Left lung (tissue), 4 donors: ENCODE measurements at regions not wholly inside any gene's neighbourhood (a gene's known extent, or its start where the extent isn't known, plus 50 kb on each side); places are given as distances from the start of the nearest gene placed in this dataset.

ENCODE experiments used
- ATAC-seq: fragments of 200-7000 bp; cut with Tn5 transposase; one replicate; pipeline ENCODE4 v1.9.1; 2020; ENCODE audit warnings: moderate library complexity
- DNase-seq, 4 donors: peaks; one replicate each; pipeline ENCODE4 v3.0.0-alpha.2; 2013 to 2020
- H3K27ac ChIP-seq, 2 donors: fragments of 200-600 bp; sonication (generic) in 1 of 2; one replicate each; pipeline versions ENCODE4 v1.5.0 to v1.8.0; 2020 to 2021
- H3K27me3 ChIP-seq, 2 donors: fragments of 200-600 bp; sonication (generic) in 1 of 2; one replicate each; pipeline versions ENCODE4 v1.5.0 to v1.8.0; 2020 to 2021
- H3K36me3 ChIP-seq, 2 donors: fragments of 200-600 bp; sonication (generic) in 1 of 2; one replicate each; pipeline versions ENCODE4 v1.5.0 to v1.8.0; 2020 to 2021
- H3K4me1 ChIP-seq, 2 donors: fragments of 200-600 bp; one replicate each; pipeline ENCODE4 v1.8.0; 2021
- H3K4me3 ChIP-seq, 2 donors: fragments of 200-600 bp; sonication (generic) in 1 of 2; one replicate each; pipeline versions ENCODE4 v1.5.0 to v1.8.0; 2020 to 2021; ENCODE audit warnings: mild to moderate bottlenecking in 1 of 2
- H3K9me3 ChIP-seq, 2 donors: fragments of 200-600 bp; sonication (generic) in 1 of 2; one replicate each; pipeline versions ENCODE4 v1.5.0 to v1.8.0; 2020 to 2021
- intact Hi-C, 2 donors: fragments of 100-400 bp; cut with DNase I; formaldehyde crosslinking; loops; one replicate each; pipeline versions ENCODE4 v1.11.2 to v1.14.2; 2022
- TF ChIP-seq, protein P1 (sequence below), 2 donors: fragments of 200-600 bp; sonication (generic) in 1 of 2; IDR thresholded peaks; one replicate each; pipeline versions ENCODE4 v1.5.0 to v1.8.0; 2021; ENCODE audit warnings: antibody characterized with exemption in 2 of 2
- donor health status: DM: no; HTN: yes; CAD: no.
- donor health status: DM: no; HTN: no; CAD: no.

DNA sequence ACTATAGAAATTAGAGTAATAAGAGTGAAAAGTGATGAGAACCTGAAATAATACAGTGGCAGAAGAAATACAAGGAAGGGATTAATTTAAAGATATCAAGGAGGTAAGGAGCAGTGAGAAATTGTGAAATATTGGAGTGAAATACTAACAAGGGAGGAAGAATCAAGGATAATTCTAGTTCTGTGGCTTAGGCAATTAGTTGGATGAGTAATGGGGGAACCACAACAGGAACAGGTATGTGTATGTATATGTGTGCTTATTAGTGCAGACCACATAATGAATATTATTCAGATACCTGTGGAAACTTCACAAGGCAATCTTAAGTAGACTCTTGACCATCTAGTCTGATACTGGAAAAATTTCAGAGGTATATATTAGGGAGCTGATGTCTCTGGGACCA, 143.3 kb downstream of the TINAG start:
- DNase-seq = no peak
- H3K9me3 ChIP-seq = peaks cover 0 to 6% of the 10 kb centered on the region in 2 donors
- no peaks in the 10 kb centered on the region for H3K4me1 ChIP-seq
- H3K36me3 ChIP-seq = no peaks in the 10 kb centered on the region
- H3K27me3 ChIP-seq = no peaks in the 10 kb centered on the region
- no peak for ATAC-seq
- TF ChIP-seq, protein P1, sequence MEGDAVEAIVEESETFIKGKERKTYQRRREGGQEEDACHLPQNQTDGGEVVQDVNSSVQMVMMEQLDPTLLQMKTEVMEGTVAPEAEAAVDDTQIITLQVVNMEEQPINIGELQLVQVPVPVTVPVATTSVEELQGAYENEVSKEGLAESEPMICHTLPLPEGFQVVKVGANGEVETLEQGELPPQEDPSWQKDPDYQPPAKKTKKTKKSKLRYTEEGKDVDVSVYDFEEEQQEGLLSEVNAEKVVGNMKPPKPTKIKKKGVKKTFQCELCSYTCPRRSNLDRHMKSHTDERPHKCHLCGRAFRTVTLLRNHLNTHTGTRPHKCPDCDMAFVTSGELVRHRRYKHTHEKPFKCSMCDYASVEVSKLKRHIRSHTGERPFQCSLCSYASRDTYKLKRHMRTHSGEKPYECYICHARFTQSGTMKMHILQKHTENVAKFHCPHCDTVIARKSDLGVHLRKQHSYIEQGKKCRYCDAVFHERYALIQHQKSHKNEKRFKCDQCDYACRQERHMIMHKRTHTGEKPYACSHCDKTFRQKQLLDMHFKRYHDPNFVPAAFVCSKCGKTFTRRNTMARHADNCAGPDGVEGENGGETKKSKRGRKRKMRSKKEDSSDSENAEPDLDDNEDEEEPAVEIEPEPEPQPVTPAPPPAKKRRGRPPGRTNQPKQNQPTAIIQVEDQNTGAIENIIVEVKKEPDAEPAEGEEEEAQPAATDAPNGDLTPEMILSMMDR (IDR thresholded peaks at IDR 0.05) = no peak
- H3K4me3 ChIP-seq = no peak overlapping the region
- H3K27ac ChIP-seq = no peak overlapping the region
- intact Hi-C loops = no loop called here

DNA sequence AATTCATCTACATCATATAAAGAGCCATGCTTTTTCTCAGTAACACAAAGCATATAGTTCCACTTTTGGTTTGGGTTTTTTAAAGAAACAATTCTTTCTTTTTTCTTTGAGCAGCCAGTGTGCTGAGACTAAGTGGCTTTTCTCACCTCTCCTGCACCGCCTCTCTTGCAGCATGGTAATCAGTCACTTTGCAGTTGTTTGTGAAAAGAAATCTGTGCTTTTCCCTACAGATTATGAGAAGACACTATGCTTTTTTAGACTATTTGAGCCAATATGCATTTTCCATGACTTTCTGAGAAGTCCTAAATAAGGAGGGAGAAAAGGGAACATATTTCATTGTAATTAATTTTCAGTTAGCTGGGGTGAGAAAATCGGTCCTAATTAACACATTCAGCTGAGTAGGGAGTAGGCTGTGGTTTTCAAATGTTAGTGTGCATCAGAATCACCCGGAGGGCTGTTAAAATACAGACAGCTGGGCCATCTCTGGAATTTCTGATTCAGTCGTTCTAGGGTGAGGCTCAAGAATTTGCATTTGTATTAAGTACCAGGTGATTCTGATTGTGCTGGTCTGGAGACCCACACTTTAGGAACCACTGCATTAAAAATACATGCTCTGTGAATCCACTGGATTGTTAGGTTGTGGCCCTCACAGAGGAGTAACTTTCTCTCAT, 155.2 kb downstream of the TINAG start:
- Histone ChIP-seq H3K4me3 (no peak overlapping the region), H3K4me1 (no peaks in the 10 kb centered on the region), H3K9me3 (peaks cover 0 to 3% of the 10 kb centered on the region in 2 donors), H3K27me3 (no peaks in the 10 kb centered on the region), H3K27ac (no peak overlapping the region), H3K36me3 (no peaks in the 10 kb centered on the region)
- intact Hi-C loops = no loop called here
- ATAC-seq = no peak
- DNase-seq = no peak
- TF ChIP-seq, protein P1 (IDR thresholded peaks at IDR 0.05) = no peak

DNA sequence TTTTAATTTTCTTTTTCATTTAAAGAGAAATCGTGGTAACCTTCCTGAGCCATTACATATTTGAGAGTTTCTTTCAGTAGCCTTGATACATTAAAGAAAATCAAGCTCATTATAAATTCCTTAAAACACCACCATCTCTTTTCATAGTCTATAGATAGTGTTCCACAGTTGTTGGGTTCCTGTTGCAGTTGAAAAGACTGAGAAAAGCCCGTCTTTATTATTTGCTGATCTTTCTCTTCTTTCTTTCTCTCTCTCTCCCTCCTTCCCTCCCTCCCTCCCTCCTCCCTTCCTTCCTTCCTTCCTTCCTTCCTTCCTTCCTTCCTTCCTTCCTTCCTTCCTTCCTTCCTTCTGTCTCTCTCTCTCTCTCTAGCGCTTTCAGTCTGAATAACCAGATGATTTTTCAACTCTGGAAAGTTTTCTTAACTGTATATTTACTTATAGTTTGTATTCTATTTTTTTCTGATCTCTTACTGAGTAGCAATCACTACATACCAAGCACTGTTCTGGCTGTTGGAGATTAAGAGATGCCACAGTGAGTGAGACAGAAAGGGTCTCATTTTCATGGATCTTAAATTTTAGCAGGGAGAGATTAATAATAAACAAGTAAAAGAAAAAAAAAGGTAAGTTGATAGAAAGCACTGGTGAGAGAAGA, 157.5 kb downstream of the TINAG start:
- DNase-seq (no peak), ATAC-seq (no peak)
- Histone ChIP-seq H3K27me3 (no peaks in the 10 kb centered on the region), H3K4me3 (no peak overlapping the region), H3K27ac (no peak overlapping the region), H3K36me3 (no peaks in the 10 kb centered on the region), H3K4me1 (no peaks in the 10 kb centered on the region), H3K9me3 (no peaks in the 10 kb centered on the region)
- TF ChIP-seq, protein P1 (IDR thresholded peaks at IDR 0.05) = no peak
- intact Hi-C loops = no loop called here

DNA sequence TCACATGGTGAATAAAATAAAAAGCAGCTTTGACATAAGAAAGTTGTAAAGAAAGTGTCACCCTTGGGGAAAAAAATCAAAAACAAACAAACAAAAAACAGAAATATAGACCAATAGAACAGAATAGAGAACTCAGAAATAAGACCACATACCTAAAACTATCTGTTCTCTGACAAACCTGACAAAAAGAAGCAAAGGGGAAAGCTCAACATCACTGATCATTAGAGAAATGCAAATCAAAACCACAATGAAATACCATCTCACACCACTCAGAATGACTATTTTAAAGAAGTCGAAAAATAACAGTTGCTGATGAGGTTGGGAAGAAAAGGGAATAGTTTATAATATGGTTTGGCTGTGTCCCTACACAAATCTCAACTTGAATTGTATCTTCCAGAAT, 159.1 kb downstream of the TINAG start:
- H3K9me3 ChIP-seq = no peaks in the 10 kb centered on the region
- H3K27me3 ChIP-seq = no peaks in the 10 kb centered on the region
- no peak overlapping the region for H3K4me3 ChIP-seq
- ATAC-seq (no peak), DNase-seq (no peak)
- H3K4me1 ChIP-seq = no peaks in the 10 kb centered on the region
- no peak overlapping the region for H3K27ac ChIP-seq
- intact Hi-C loops = no loop called here
- TF ChIP-seq, protein P1 (IDR thresholded peaks at IDR 0.05) = no peak
- H3K36me3 ChIP-seq = no peaks in the 10 kb centered on the region

DNA sequence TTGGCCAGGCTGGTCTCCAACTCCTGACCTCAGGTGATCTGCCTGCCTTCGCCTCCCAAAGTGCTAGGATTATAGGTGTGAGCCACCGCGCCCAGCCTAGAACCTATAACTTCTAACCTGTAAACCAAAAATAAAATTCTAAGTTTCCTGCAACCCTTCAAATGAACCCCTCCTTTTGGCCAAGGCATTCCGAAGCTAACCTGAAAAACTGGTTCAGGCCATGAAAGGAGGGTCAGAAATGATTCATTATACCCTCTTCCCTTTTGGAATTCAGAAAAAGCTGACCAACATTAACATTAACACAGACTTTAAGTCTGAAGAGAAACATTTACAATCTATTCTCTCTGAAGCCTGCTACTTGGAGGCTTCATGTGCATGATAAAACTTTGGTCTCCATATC, 165.1 kb downstream of the TINAG start:
- no peaks in the 10 kb centered on the region for H3K27me3 ChIP-seq
- ATAC-seq (no peak), DNase-seq (no peak)
- TF ChIP-seq, protein P1 (IDR thresholded peaks at IDR 0.05) = no peak
- H3K36me3 ChIP-seq = no peaks in the 10 kb centered on the region
- H3K4me3 ChIP-seq = no peak overlapping the region
- intact Hi-C loops = no loop called here
- no peaks in the 10 kb centered on the region for H3K9me3 ChIP-seq
- H3K4me1 ChIP-seq = no peaks in the 10 kb centered on the region
- H3K27ac ChIP-seq = no peak overlapping the region
